Suprapubic skin (tissue), 4 donors: ENCODE measurements at regions not wholly inside any gene's neighbourhood (a gene's known extent, or its start where the extent isn't known, plus 50 kb on each side); places are given as distances from the start of the nearest gene placed in this dataset.

Experiments used
- CTCF ChIP-seq, 2 donors: fragments of 200-600 bp in 1 of 2; fragments of 450-650 bp in 1 of 2; sonication (generic) in 1 of 2; IDR thresholded peaks; one replicate each; pipeline ENCODE4 v1.5.1; 2016 to 2019; ENCODE audit warnings: antibody characterized with exemption in 2 of 2, mild to moderate bottlenecking in 1 of 2, moderate library complexity in 1 of 2
- POLR2A ChIP-seq, 2 donors: fragments of 450-650 bp; IDR thresholded peaks; one replicate each; pipeline ENCODE4 v1.6.1; 2017; ENCODE audit warnings: antibody characterized with exemption in 2 of 2, mild to moderate bottlenecking in 2 of 2, moderate library complexity in 2 of 2
- POLR2AphosphoS5 ChIP-seq, 3 donors: sonication (generic); formaldehyde crosslinking; IDR thresholded peaks; one replicate each; pipeline ENCODE4 v1.6.1; 2017; ENCODE audit warnings: antibody characterized with exemption in 3 of 3

GRCh38 chr3:34419801-34420200 is 621.4 kb downstream of the PDCD6IP start:
- no peak for TF ChIP-seq POLR2A (IDR thresholded peaks at IDR 0.05)
- no peak for TF ChIP-seq POLR2AphosphoS5 (IDR thresholded peaks at IDR 0.05)
- no peak for TF ChIP-seq CTCF (IDR thresholded peaks at IDR 0.05)
